ENCODE measurements at regions not wholly inside any gene's neighbourhood (a gene's known extent, or its start where the extent isn't known, plus 50 kb on each side); places are given as distances from the start of the nearest gene placed in this dataset.

DNA sequence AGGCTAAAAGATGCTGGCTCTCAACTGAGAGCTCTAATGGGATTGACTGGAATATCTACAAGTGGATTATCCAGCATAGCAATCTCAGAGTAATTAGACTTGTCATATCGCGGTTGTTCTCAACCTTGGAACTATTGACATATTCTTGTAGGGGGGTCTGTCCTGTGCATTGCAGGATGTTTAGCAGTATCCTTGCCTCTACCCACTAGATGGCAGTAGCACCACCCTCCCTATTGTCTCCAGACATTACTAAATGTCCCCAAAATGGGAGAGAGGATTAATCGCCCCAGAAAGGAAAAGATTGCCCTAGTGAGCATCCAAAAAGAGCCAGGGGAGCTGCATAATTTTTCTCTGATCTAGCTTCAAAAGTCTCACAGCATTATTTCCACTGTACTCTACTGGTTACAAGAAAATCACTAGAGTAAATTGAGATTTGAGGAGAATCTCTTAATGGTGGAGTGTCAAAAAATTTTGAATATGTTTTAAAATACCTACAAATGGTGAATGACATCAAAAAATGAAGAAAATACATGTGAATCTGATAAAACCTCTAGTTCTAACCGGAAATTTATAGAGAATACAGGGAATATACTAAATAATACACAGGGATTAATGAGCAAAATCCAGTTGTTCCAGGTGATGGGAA, 388.2 kb upstream of the AGTR1 start:
- H3K4me3 ChIP-seq: no peak overlapping the region
- no peak overlapping the region for H3K27ac ChIP-seq

DNA sequence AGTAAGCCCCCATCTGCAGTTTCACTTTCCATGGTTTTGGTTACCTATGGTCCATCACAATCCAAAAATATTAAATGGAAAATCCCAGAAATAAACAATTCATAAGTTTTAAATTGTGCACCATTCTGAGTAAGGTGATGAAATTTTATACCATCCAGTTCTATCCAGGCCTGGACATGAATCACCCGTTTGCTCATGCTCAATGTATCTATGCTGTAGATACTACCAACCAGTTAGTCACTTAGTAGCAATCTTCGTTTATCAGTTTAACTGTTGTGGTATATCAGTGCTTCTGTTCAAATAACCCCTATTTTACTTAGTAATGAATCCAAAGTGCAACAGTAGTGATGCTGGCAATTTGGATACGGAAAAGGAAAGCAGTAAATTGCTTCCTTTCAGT, 381.9 kb upstream of the AGTR1 start:
- no peak overlapping the region for H3K27ac ChIP-seq
- no peak overlapping the region for H3K4me3 ChIP-seq

DNA sequence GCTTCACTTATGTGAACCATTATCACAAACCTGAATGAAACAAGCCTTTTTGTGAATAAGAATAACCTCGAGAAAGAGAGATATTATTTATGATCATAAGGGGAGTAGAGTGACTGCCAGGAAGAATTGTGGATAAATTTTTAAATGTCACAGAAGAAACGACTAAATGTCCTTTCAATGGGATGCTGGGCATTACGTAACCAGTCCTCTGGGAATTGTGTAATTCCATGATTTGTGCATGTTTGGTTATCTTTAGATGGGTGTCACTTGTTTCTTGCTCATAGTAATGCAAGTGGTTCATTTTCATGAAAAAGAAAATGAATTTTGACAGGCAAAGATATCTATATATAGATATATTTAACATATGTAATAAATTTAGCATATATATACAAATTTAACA, 379.5 kb upstream of the AGTR1 start:
- Histone ChIP-seq H3K27ac (no peak overlapping the region), H3K4me3 (no peak overlapping the region)

DNA sequence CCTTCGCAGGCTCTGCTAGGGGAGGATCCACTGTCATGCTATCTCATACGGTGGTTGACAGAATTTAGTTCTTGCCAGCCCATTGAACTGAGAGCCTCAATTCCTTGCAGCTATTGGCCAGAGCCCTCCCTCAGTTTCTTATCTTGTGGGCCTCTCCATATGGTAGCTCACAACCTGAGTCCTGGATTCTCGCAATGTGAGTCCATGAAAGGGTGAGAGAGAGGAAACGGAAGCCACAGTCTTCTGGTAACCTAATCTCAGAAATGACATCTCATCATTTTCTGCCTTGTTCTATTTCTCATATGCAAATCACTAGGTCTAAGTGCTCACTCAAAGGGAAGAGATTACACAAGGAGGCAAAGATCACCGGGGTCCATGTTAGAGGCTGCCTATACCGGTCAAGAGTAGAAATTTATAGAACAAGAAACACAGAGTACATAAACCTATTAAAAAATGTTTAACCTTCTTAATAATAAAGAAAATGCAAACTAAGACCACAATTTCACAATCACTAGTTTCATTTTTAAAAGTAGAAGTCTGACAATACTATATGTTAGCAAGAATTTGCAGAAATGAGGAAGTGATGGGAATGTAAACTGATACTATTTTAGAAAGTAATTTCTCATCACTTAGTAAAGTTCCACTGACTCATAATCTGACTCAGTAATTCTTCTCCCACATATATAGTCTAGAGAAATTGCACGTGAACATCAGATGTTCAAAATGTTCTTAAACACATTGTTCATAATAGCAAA, 378.4 kb upstream of the AGTR1 start:
- Histone ChIP-seq H3K4me3 (no peak overlapping the region), H3K27ac (peak overlapping the region in 4 of 21 experiments; percentile 12 to 62 (median 27))

DNA sequence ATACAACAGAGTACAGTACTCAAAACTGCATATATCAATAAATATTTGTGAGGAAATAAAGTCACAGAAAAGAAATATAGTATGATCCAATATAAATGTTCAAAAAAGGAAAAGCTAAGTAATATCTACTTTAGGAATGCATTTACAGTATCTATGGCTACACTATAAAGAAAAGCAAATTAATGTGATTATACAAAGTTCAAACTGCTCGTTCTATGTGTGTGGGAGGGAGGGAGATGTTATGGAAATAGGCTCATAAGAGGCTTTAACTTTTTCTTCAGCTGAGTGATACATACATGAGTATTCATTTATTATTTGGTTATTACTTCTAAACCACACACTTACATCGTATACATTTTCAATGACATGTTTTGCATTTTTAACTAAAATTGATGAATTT, 377.7 kb upstream of the AGTR1 start:
- no peak overlapping the region for H3K4me3 ChIP-seq
- H3K27ac ChIP-seq: no peak overlapping the region

DNA sequence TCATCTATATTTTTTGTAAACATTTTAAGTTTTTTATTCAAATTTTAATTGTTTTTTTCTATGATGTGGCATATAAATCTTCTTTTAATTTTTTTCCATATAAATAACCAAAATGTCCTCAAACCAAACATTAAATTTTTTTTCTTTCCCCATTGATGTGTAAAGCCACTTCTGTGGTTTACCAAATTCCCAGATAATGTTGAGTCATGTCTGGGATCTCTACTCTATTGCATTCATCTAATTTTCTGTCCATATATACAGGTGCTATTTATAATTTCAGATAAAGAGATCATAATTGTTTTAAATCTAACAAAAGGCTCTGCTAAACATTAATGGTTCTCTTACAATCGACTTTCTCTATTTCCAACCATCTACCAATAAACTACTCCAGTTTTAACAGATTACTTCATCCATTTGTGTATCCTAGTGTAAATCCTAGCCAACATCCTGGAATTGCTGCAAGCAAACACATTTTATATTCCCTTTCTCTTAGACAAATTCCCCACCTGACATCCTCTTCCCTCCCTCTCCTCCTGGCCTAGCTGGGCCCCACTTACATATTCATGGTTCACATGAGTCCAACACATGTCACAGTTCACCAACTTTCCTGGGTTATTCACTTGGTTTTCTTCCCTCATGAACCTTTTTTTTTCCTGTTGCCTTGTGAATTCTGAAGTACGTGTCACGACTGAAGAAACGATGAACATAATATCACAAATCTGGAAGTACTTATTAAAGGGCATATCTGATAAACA, 368.0 kb upstream of the AGTR1 start:
- H3K27ac ChIP-seq: no peak overlapping the region

DNA sequence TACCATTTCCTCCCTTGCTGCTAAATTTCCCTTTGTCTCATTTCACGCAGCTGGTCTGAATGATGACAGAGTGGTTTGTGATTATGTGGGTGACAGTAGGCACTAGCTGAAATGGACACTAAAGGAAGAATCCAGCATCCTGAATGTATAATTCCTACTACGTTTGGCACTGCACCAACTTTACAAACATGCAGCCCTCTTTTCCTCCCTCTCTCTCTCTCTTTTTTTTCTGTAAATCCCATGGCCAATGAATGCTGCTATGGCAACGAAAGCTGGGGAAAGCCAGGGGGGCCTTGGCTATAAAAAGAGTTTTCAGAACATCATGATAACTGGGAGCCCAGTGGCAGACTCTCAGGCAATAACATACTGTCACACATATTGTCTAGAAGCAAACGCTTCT, 367.2 kb upstream of the AGTR1 start:
- no peak overlapping the region for H3K4me3 ChIP-seq
- no peak overlapping the region for H3K27ac ChIP-seq

More for the DNA sequence above, 368.0 kb upstream of the AGTR1 start:
- no peak overlapping the region for H3K4me3 ChIP-seq

DNA sequence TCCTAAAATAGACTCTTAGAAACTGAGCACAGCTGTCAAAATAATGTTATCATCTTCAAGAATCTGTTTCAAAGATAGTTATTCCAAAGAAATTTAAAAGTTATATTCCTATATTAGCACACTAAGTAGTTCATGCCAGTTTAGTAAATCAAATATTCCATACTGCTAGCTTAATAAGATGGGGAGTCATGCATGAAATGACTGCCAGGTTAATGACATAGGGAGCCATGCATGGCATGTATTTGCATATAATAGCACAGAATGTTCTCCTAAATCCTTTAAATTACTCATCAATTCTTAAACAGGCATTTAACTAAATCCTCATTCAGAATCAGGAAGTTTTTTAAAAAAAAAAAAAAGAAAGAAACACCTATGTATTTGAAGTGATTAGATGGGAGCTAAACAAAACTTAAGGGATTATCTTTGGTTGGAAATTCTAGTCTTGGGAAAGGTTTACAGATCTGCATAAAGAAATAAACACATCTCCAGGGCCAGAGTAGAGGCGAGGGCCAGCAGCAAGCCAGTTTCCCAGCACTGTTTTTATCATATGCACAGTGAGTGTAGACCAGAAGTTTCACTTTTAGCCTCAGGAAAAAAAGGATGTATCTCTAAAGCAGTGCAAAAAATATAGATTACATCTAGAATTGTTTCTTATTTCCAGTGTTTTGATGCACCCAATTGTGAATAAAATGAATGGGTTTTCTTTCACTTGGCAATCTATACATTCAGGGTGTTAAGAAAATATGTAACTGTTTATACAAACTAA, 366.4 kb upstream of the AGTR1 start:
- Histone ChIP-seq H3K4me3 (no peak overlapping the region), H3K27ac (no peak overlapping the region)

DNA sequence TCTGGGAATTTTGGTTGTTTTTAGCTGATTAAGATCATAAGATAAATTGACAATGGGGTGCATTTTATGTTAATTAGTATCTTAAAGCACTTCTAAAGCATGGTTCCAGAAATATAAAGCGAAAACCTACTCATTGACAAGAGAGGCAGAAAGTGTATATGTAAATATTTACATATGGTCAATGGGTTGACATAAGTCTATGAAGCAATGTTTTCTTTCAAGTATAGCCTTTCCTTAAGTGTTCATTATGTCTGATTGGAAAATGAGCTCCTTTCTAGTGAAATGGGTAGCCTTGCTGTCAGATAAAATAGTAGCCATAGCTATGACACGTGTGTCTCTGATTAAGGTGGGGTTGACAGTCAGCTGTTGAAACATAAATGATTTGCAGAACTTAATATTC, 365.2 kb upstream of the AGTR1 start:
- no peak overlapping the region for H3K27ac ChIP-seq
- H3K4me3 ChIP-seq: no peak overlapping the region

DNA sequence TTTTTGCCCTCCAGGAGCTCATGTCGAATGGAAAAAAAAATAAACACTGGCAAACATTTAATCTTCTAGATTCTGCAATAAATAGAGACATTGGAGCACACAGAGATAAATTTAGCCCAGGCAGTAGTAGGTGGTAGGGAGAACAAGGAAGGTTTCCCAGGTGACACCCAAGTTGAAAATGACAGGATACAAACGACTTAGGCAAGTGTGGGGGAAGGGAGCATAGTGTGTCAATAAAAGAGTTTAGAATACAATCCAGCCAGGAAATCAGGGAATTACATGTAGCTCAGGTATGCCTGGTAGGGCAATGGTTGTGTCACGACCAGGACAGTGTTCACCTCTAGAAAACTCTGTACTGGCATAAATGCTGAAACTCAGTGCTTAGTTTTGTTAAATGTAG, 364.6 kb upstream of the AGTR1 start:
- no peak overlapping the region for H3K4me3 ChIP-seq
- no peak overlapping the region for H3K27ac ChIP-seq

DNA sequence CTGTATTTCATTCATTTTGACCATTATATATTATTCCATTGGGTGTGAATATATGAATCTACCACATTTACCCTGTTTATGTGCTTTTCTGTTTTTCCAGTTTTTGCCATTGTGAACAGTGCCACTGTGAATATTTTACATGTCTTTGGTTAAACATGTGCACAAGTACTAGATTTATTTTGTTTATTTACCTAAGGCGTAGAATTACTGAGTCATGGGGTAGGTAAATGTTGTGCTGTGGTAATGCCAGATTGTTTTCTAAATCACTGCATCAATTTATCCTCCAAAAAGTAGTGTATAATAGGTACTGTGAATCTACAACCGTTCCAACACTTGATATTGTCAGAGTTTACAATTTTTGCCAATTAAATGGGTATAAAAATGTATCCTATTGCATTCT, 362.1 kb upstream of the AGTR1 start:
- H3K4me3 ChIP-seq: no peak overlapping the region

DNA sequence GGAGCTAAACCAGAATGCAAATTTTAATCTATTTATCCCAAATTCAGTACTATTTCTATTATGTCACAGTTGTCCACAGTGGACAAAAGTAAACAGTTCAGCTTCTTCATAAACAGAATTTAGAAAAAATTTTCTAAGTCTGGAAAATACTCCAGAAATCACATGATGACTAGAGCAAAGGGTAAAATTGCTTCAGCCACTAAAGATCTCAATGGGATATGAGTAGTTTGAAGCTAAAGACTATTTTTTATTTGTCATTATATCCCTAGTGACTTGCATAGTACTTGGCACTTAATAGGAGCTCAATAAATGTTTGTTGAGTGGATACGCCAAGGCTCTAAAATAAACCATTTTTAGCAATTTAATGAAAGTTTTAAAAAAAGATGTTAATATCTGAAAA, 354.3 kb upstream of the AGTR1 start:
- no peak overlapping the region for H3K4me3 ChIP-seq
- H3K27ac ChIP-seq: no peak overlapping the region

More for the DNA sequence above, 362.1 kb upstream of the AGTR1 start:
- no peak overlapping the region for H3K27ac ChIP-seq

DNA sequence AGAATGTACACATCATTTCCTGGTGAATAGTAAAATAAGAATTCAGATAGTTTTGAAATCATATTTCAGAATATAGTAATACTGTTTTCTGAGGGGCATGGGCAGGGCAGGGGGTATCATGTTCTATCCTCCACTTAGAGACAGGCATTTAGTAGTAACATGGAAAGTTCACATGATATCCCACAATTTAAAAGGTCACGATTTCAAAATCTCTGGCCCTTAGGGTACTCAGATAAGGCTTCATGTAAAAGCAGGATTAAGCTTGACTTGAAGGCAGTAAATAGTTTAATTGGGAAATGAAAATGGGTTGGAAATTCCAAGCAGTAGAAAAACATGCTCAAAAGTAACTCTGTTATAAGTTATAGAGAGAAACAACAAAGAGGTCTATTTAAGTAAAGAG, 353.2 kb upstream of the AGTR1 start:
- Histone ChIP-seq H3K4me3 (no peak overlapping the region), H3K27ac (no peak overlapping the region)

DNA sequence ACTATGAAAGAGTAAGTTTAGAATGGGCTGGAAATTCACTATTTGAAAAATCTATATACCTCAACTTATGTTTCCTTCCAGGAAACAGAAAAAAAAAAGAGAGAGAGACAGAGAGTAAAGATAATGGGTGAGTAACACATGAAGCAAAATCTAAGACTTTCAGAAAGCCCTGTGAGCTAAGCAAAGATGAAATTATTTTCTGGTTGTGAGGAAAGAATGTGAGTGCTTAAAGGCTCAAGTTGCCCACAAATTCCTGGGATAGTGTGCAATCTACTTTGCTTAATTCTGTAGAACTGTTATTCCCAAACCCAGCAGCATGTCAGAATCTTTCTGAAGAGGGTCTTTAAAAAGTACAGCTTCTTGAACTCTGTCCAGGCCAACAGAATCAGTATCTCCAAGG, 337.7 kb upstream of the AGTR1 start:
- Histone ChIP-seq H3K4me3 (no peak overlapping the region), H3K27ac (no peak overlapping the region)

DNA sequence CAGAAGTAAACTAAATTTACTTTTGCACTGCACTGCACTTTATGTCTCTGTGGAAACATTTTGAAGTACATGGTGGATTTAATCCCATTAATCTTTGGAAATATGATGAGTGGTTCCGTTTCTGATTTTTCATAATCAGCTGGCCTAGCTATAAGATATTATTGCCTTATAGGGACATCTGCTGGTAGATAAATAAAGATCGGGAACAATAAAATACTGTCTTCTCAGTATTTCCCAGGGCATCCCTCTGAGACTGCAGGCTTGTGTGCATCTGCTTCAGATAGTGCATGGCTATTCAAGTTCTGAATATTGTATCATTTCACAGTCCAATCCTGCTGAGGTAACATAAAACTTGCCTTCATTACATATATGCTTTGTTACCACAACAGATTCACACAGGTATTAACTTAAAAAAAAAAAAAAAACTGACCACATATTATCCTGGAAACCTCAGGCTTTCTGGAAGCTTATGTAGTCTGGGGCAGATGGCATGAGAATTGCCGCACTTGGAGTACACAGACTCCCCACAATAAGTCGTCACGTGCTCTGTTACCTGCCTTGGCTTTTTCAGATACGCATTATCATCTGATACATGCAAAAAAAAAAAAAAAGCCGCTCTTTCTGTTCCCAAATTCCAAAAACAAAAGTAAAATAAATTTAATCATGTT, 330.8 kb upstream of the AGTR1 start:
- Histone ChIP-seq H3K4me3 (no peak overlapping the region), H3K27ac (no peak overlapping the region)

DNA sequence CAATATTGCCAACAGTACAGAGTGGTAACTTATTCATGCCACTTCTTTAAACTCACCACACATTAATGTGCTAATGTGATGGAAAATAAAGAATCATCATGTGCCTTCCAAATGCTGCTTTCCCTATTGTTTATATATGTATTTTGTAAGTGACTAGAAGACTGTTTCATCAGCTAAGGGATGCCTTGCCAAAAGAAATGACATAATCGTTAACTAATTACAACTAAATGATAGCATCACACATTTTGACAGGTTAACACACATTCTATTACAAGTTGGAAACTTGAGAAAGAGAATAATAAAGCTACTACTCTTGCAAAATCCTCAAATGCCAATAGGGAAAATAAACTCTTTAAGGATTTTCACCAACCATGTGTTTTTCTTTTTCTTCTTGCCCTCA, 329.9 kb upstream of the AGTR1 start:
- Histone ChIP-seq H3K27ac (no peak overlapping the region), H3K4me3 (no peak overlapping the region)

DNA sequence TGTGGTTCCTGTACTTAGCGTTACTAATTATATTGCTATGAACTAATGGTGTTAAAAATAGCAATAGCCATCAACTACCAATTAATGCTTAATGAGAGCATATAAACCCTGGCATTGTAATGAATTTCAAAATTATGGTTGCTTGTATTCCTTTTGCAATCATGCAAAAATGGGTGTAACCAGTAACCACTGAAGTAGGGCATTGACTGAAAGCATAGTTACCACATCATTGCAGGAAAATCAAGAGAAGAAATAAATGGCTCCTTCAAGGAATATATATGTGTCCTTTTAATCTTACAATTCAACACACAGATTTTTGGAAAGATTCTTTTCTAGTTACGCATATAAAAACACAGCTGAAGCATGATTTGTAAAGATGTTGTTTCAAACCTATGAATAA, 328.3 kb upstream of the AGTR1 start:
- H3K4me3 ChIP-seq: no peak overlapping the region

DNA sequence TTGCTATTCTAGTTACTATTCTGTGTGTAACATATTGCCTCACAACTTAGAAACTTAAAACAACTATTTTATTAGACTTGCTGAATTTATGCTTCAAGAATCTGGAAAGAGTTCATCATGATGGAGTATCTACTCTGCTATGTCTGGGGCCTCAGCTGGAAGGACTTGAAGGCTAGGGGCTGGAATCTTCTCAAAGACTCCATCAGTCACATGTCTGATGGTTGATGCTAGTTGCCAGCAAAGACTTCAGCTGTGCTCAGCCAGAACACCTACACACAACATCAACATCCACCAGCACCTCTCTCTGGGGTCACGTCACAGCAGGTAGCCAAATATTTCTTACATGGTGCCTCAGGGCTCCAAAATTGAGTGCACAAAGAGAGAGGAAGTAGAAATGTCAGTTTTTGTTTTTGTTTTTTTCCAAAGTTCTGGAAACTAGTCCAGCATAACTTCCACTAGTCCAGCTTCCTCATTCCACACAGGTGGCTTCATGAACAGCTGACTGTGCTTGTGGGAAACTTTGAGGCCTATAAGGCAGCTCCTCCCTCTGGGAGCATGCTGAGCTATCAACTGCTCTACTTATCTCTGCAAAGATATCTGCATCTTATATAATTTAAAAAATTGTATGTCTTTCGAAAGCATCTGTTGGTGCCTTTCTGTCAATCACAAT, 325.4 kb upstream of the AGTR1 start:
- Histone ChIP-seq H3K27ac (no peak overlapping the region), H3K4me3 (no peak overlapping the region)

More for the DNA sequence above, 328.3 kb upstream of the AGTR1 start:
- no peak overlapping the region for H3K27ac ChIP-seq

DNA sequence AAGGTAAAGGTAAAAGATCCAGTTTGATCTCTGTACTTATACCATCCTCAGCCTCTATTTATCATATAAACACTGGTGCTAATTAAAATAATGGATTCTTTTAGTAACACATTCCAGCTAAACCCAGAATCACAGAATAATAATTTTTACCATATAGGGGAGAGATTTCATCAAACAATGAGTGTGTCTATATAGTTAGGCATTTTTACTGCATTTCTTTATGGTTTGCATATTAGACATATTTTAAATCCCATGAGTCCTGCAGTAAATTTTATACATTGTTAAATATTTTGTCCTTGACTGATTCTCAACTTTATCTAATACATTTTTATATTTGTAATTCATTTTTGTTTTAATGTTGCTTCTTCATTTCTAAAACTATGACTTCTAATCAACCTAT, 323.7 kb upstream of the AGTR1 start:
- no peak overlapping the region for H3K27ac ChIP-seq
- H3K4me3 ChIP-seq: no peak overlapping the region
